CD14-positive monocyte (primary cell): ENCODE measurements at regions not wholly inside any gene's neighbourhood (a gene's known extent, or its start where the extent isn't known, plus 50 kb on each side); places are given as distances from the start of the nearest gene placed in this dataset.

Source experiments
- DNase-seq, 3 donors: peaks; one replicate each; pipeline ENCODE4 v3.0.0-alpha.2; 2011 to 2022
- H2AFZ ChIP-seq: 2 replicates; pipeline ENCODE4 v1.6.0; 2012; ENCODE audit warnings: mild to moderate bottlenecking, low read depth, low read length, inconsistent platforms; ENCODE audit not compliant: insufficient read depth, poor library complexity, severe bottlenecking
- H3K27ac ChIP-seq, 2 donors: 1 replicate in 1 of 2; 2 replicates in 1 of 2; pipeline ENCODE4 v1.5.1; 2012 to 2013; ENCODE audit warnings: low read length in 2 of 2, control low read depth in 1 of 2, inconsistent platforms in 1 of 2, low read depth in 1 of 2, mild to moderate bottlenecking in 1 of 2
- H3K27me3 ChIP-seq, 2 donors: one replicate each; pipeline versions ENCODE4 v1.6.0 to v1.6.1; 2011 to 2013; ENCODE audit warnings: low read length in 2 of 2; ENCODE audit not compliant: control insufficient read depth in 2 of 2, insufficient read depth in 2 of 2
- H3K36me3 ChIP-seq, 2 donors: replicated peaks in 1 of 2; 1 replicate in 1 of 2; 2 replicates in 1 of 2; pipeline versions ENCODE4 v1.5.1 to v1.6.1; 2012 to 2013; ENCODE audit warnings: low read length in 2 of 2, control low read depth in 1 of 2, inconsistent platforms in 1 of 2, mild to moderate bottlenecking in 1 of 2; ENCODE audit not compliant: insufficient read depth in 2 of 2, control insufficient read depth in 1 of 2
- H3K4me1 ChIP-seq, 2 donors: 1 replicate in 1 of 2; 2 replicates in 1 of 2; pipeline versions ENCODE4 v1.5.1 to v1.6.1; 2012 to 2013; ENCODE audit warnings: low read length in 2 of 2, control low read depth in 1 of 2, inconsistent platforms in 1 of 2, mild to moderate bottlenecking in 1 of 2, moderate library complexity in 1 of 2; ENCODE audit not compliant: insufficient read depth in 2 of 2, control insufficient read depth in 1 of 2
- H3K4me2 ChIP-seq: replicated peaks from 2 replicates; pipeline ENCODE3; 2012; ENCODE audit warnings: low read length, moderate library complexity, mild to moderate bottlenecking; ENCODE audit not compliant: poor library complexity, severe bottlenecking; ENCODE audit errors: extremely low read depth
- H3K4me3 ChIP-seq, 3 experiments: fragments of 200-600 bp in 1 of 3; sonication (generic) in 1 of 3; replicated peaks in 1 of 3; 1 replicate in 2 of 3; 2 replicates in 1 of 3; pipeline ENCODE4 v1.5.1; 2011 to 2013; ENCODE audit warnings: low read length in 3 of 3, mild to moderate bottlenecking in 3 of 3, control low read depth in 2 of 3, low read depth in 2 of 3, inconsistent platforms in 1 of 3, moderate library complexity in 1 of 3
- H3K79me2 ChIP-seq: 2 replicates; pipeline ENCODE4 v1.6.0; 2012; ENCODE audit warnings: mild to moderate bottlenecking, control low read depth, inconsistent platforms, low read length, moderate library complexity; ENCODE audit not compliant: insufficient read depth
- H3K9ac ChIP-seq: 2 replicates; pipeline ENCODE4 v1.6.0; 2017; ENCODE audit warnings: low read length, mild to moderate bottlenecking; ENCODE audit not compliant: insufficient read depth, poor library complexity, severe bottlenecking
- H3K9me3 ChIP-seq, 2 donors: replicated peaks in 1 of 2; 1 replicate in 1 of 2; 2 replicates in 1 of 2; pipeline versions ENCODE4 v1.5.1 to v1.6.1; 2012 to 2013; ENCODE audit warnings: low read length in 2 of 2, control low read depth in 1 of 2; ENCODE audit not compliant: control insufficient read depth in 1 of 2, insufficient read depth in 1 of 2
- H4K20me1 ChIP-seq: 2 replicates; pipeline ENCODE4 v1.6.0; 2012; ENCODE audit warnings: mild to moderate bottlenecking, low read length, control low read depth, moderate library complexity; ENCODE audit not compliant: insufficient read depth
- H3K27ac Mint-ChIP-seq, 7 donors: one replicate each; pipeline ENCODE4 v1.8.0; 2020; ENCODE audit warnings: mild to moderate bottlenecking in 7 of 7, mixed read lengths in 7 of 7, moderate library complexity in 6 of 7, inconsistent platforms in 2 of 7
- H3K27me3 Mint-ChIP-seq, 3 donors: one replicate each; pipeline ENCODE4 v1.8.0; 2021 to 2022; ENCODE audit warnings: low read depth in 3 of 3, mild to moderate bottlenecking in 3 of 3, mixed read lengths in 3 of 3, moderate library complexity in 3 of 3, inconsistent platforms in 1 of 3
- H3K36me3 Mint-ChIP-seq, 2 donors: one replicate each; pipeline ENCODE4 v1.8.0; 2020; ENCODE audit warnings: mixed read lengths in 2 of 2, inconsistent platforms in 1 of 2, mild to moderate bottlenecking in 1 of 2
- H3K4me1 Mint-ChIP-seq: one replicate; pipeline ENCODE4 v1.8.0; 2020; ENCODE audit warnings: mild to moderate bottlenecking, mixed read lengths
- H3K4me3 Mint-ChIP-seq, 2 donors: one replicate each; pipeline ENCODE4 v1.8.0; 2020; ENCODE audit warnings: mild to moderate bottlenecking in 2 of 2, mixed read lengths in 2 of 2, moderate library complexity in 1 of 2
- H3K9me3 Mint-ChIP-seq, 7 donors: one replicate each; pipeline ENCODE4 v1.8.0; 2020 to 2022; ENCODE audit warnings: mixed read lengths in 7 of 7, mild to moderate bottlenecking in 6 of 7, moderate library complexity in 6 of 7, inconsistent platforms in 2 of 7
- WGBS: methylation state at CpG from one replicate; pipeline ENCODE4 v1.1.5; 2013; ENCODE audit warnings: missing lambda C conversion rate; ENCODE audit not compliant: insufficient coverage; 5-methylcytosine and 5-hydroxymethylcytosine counted together
- intact Hi-C, 2 donors: fragments of 100-400 bp; cut with micrococcal nuclease; formaldehyde crosslinking; loops; one replicate each; pipeline versions ENCODE4 v1.15.0 to v1.15.1; 2023
- TF ChIP-seq, protein P1 (sequence below): fragments of 200-600 bp; IDR thresholded peaks from one replicate; pipeline ENCODE4 v1.8.0; 2022; ENCODE audit warnings: antibody characterized with exemption, mild to moderate bottlenecking

DNA sequence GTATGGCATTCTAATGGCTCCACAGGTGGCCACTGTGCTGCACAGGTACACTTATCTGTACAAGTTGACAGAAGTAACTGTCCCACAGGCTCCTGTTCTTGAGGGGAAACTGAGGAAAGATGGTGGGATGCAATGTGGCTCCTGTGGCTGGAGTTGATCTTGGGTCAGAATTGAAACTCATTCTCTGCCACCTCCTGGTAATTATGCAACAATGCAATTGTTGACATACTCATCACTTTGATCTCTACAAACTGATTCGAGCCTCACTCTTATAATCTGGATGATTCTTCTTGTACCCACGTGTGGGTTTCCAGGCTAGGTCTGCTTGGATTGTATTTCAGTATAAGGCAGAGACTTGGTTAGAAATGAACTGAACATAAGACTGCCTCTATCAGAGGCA is 148.8 kb downstream of the CCNG2 start:
- Histone ChIP-seq H3K4me3 (no peak overlapping the region), H3K4me1 (no peaks in the 10 kb centered on the region), H3K9ac (no peak overlapping the region), H4K20me1 (no peaks in the 10 kb centered on the region), H3K9me3 (no peaks in the 10 kb centered on the region), H2AFZ (no peak overlapping the region), H3K36me3 (no peaks in the 10 kb centered on the region), H3K27ac (no peak overlapping the region), H3K79me2 (no peaks in the 10 kb centered on the region), H3K4me2 (no peak overlapping the region), H3K27me3 (no peaks in the 10 kb centered on the region)
- Mint-ChIP-seq H3K4me1 (no peaks in the 10 kb centered on the region), H3K9me3 (peaks cover 0 to 3% (median 0%) of the 10 kb centered on the region in 7 donors), H3K27ac (no peak overlapping the region), H3K27me3 (peaks cover 0 to 3% (median 0%) of the 10 kb centered on the region in 3 donors), H3K36me3 (no peaks in the 10 kb centered on the region), H3K4me3 (no peak overlapping the region)
- intact Hi-C loops, result no loop called here
- no peak for DNase-seq
- TF ChIP-seq, protein P1, sequence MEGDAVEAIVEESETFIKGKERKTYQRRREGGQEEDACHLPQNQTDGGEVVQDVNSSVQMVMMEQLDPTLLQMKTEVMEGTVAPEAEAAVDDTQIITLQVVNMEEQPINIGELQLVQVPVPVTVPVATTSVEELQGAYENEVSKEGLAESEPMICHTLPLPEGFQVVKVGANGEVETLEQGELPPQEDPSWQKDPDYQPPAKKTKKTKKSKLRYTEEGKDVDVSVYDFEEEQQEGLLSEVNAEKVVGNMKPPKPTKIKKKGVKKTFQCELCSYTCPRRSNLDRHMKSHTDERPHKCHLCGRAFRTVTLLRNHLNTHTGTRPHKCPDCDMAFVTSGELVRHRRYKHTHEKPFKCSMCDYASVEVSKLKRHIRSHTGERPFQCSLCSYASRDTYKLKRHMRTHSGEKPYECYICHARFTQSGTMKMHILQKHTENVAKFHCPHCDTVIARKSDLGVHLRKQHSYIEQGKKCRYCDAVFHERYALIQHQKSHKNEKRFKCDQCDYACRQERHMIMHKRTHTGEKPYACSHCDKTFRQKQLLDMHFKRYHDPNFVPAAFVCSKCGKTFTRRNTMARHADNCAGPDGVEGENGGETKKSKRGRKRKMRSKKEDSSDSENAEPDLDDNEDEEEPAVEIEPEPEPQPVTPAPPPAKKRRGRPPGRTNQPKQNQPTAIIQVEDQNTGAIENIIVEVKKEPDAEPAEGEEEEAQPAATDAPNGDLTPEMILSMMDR, result no peak
- no CpG with 5 or more reads among the region's 2 CpGs for WGBS

DNA sequence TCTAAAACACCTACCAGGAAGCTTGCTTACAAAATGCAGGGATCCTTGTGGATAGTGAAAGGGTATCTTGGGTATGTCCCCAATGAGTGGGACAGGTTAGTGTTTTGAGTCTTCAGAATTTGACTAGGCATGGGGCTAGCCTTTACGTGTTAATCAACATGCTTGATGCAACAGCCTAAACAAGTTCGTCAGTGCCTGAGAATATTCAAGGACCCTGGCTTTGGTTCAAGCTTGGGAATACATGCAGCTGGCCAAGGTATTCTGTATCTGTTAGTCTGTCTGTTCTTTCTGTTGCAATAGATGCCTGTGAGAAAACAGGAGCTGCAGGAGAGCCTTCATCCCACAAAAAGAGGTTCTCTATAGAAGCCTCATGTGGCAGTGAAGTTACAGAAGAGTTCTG is 149.5 kb downstream of the CCNG2 start:
- peaks cover 0 to 2% (median 0%) of the 10 kb centered on the region in 3 donors for H3K27me3 Mint-ChIP-seq
- H3K27ac Mint-ChIP-seq, result no peak overlapping the region

More for the DNA sequence above, 149.5 kb downstream of the CCNG2 start:
- H3K4me3 Mint-ChIP-seq, result no peak overlapping the region
- Histone ChIP-seq H3K27ac (no peak overlapping the region), H3K79me2 (no peaks in the 10 kb centered on the region), H3K27me3 (no peaks in the 10 kb centered on the region), H3K9ac (no peak overlapping the region), H2AFZ (no peak overlapping the region), H3K4me1 (no peaks in the 10 kb centered on the region), H3K4me2 (no peak overlapping the region), H3K36me3 (no peaks in the 10 kb centered on the region), H3K4me3 (no peak overlapping the region), H4K20me1 (no peaks in the 10 kb centered on the region), H3K9me3 (no peaks in the 10 kb centered on the region)
- TF ChIP-seq, protein P1, result no peak
- peaks cover 0 to 3% (median 0%) of the 10 kb centered on the region in 7 donors for H3K9me3 Mint-ChIP-seq
- intact Hi-C loops, result no loop called here
- H3K4me1 Mint-ChIP-seq, result no peaks in the 10 kb centered on the region
- H3K36me3 Mint-ChIP-seq, result no peaks in the 10 kb centered on the region
- 100% methylated on average over 2 of the region's 2 CpGs for WGBS
- no peak for DNase-seq
